Stomach smooth muscle (tissue), 2 donors: ENCODE measurements at regions not wholly inside any gene's neighbourhood (a gene's known extent, or its start where the extent isn't known, plus 50 kb on each side); places are given as distances from the start of the nearest gene placed in this dataset.

Experiments
- H3K27ac ChIP-seq: one replicate; pipeline ENCODE4 v1.7.0; 2013; ENCODE audit warnings: mild to moderate bottlenecking, low read length, inconsistent platforms
- H3K27me3 ChIP-seq, 2 donors: one replicate each; pipeline ENCODE4 v1.7.0; 2013; ENCODE audit warnings: low read length in 2 of 2; ENCODE audit not compliant: insufficient read depth in 2 of 2, control insufficient read depth in 1 of 2
- H3K36me3 ChIP-seq, 2 donors: one replicate each; pipeline ENCODE4 v1.7.0; 2013; ENCODE audit warnings: low read length in 2 of 2; ENCODE audit not compliant: control insufficient read depth in 2 of 2, insufficient read depth in 2 of 2
- H3K4me1 ChIP-seq: one replicate; pipeline ENCODE4 v1.7.0; 2013; ENCODE audit warnings: low read length; ENCODE audit not compliant: control insufficient read depth, insufficient read depth
- H3K4me3 ChIP-seq, 2 donors: one replicate each; pipeline ENCODE4 v1.7.0; 2013; ENCODE audit warnings: low read length in 2 of 2
- H3K9ac ChIP-seq, 2 donors: one replicate each; pipeline ENCODE4 v1.7.0; 2013; ENCODE audit warnings: low read length in 2 of 2, mild to moderate bottlenecking in 1 of 2
- H3K9me3 ChIP-seq, 2 donors: one replicate each; pipeline ENCODE4 v1.7.0; 2013; ENCODE audit warnings: low read length in 2 of 2; ENCODE audit not compliant: control insufficient read depth in 2 of 2
- donor health status: healthy.
- donor health status: Pancreatic carcinoma.

- no peak overlapping the region for H3K27ac ChIP-seq
- no peak overlapping the region for H3K9ac ChIP-seq
Observed at GRCh38 chr18:67651438-67651837, 134.9 kb upstream of the DSEL start.

DNA sequence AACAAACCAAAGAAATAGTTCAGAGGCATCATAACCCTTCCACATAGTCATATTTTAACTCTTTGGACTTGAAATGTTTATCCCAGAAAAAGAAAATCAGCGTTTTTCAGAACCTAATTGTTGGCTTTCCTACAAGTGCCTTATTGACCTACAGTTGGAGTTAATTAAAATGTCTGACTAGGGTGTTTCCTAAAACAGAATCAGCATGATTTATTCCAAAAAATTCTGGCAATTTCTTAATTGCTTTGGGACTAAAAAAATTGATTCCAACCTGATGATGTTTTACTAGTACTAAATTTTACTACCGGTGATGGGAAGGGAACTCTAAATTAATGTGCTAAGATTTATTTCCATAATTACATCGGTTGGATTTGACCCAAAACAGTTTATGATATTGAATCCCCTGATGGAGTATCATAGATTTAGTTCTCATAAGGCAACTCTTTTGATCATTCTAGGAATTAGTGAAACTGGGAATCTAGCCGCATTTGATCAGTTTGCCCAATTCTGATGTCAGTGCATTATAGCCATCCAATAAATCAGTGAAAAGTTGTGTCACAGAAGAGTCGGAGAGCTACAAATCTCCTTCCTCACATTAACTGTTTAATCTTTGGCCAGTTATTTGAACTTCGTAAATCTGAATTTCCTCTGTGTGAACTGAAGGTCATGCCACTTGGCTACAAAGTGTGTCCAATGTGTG, 134.3 kb upstream of the DSEL start:
- Histone ChIP-seq H3K27me3 (no peaks in the 10 kb centered on the region), H3K27ac (no peak overlapping the region), H3K9ac (no peak overlapping the region), H3K9me3 (no peaks in the 10 kb centered on the region), H3K4me1 (no peaks in the 10 kb centered on the region), H3K4me3 (no peak overlapping the region), H3K36me3 (no peaks in the 10 kb centered on the region)

More at GRCh38 chr18:67651438-67651837, 134.9 kb upstream of the DSEL start:
- no peaks in the 10 kb centered on the region for H3K4me1 ChIP-seq
- H3K9me3 ChIP-seq: no peaks in the 10 kb centered on the region
- no peak overlapping the region for H3K4me3 ChIP-seq
- H3K36me3 ChIP-seq: no peaks in the 10 kb centered on the region
- H3K27me3 ChIP-seq: no peaks in the 10 kb centered on the region

GRCh38 chr18:67646890-67647289, 130.4 kb upstream of the DSEL start:
- no peaks in the 10 kb centered on the region for H3K4me1 ChIP-seq
- H3K36me3 ChIP-seq: no peaks in the 10 kb centered on the region
- H3K27me3 ChIP-seq: no peaks in the 10 kb centered on the region
- no peaks in the 10 kb centered on the region for H3K9me3 ChIP-seq
- H3K4me3 ChIP-seq: no peak overlapping the region
- H3K27ac ChIP-seq: no peak overlapping the region
- no peak overlapping the region for H3K9ac ChIP-seq

GRCh38 chr18:67644226-67644625, 127.7 kb upstream of the DSEL start:
- H3K36me3 ChIP-seq: no peaks in the 10 kb centered on the region
- no peak overlapping the region for H3K4me3 ChIP-seq
- H3K9ac ChIP-seq: no peak overlapping the region
- H3K4me1 ChIP-seq: no peaks in the 10 kb centered on the region
- no peaks in the 10 kb centered on the region for H3K27me3 ChIP-seq
- no peak overlapping the region for H3K27ac ChIP-seq
- H3K9me3 ChIP-seq: no peaks in the 10 kb centered on the region

GRCh38 chr18:67639872-67640271, 123.4 kb upstream of the DSEL start:
- Histone ChIP-seq H3K4me1 (no peaks in the 10 kb centered on the region), H3K36me3 (no peaks in the 10 kb centered on the region), H3K4me3 (no peak overlapping the region), H3K27ac (no peak overlapping the region), H3K27me3 (no peaks in the 10 kb centered on the region), H3K9me3 (no peaks in the 10 kb centered on the region), H3K9ac (no peak overlapping the region)

DNA sequence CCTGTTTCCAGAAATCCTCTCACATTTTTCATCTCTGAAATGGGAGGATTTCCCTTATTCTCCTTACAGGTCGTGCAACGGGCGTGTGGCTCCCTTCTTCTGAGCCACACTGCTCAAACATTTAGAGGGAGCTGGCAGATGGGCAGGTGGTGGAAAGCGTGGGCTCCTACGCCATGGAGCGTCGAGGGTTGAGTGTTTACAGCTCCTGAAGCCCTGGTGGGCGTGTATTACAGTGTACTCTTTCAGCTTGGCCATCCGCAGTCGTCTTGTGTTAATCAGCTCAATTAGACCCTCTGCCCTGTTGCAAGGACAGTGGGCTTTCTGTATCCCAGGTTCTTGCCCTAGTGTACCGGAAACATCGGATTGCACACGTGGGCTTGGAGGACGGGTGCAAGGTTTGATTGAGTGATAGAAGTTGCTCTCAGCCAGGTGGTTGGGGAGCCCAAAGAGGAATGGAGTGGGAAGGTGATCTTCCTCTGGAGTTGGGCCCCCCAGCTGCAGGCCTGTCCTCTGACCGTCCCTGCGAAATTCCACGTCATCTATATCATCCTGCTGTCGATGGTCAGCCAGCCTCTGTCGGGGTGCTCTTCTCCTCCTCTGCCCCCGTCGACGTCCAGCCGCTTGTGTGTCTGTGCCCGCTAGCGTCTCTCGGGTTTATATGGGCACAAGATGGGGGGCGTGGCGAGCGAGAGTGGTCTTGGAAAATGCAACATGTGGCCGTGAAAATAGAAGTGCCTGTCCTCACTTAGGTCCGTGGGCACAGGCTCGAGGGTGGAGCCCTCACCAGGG, 120.3 kb upstream of the DSEL start:
- no peak overlapping the region for H3K27ac ChIP-seq
- no peaks in the 10 kb centered on the region for H3K9me3 ChIP-seq
- H3K27me3 ChIP-seq: no peaks in the 10 kb centered on the region
- H3K9ac ChIP-seq: no peak overlapping the region
- H3K4me1 ChIP-seq: no peaks in the 10 kb centered on the region
- no peak overlapping the region for H3K4me3 ChIP-seq
- H3K36me3 ChIP-seq: no peaks in the 10 kb centered on the region

- Histone ChIP-seq H3K4me3 (no peak overlapping the region), H3K4me1 (no peaks in the 10 kb centered on the region), H3K27me3 (no peaks in the 10 kb centered on the region), H3K9me3 (no peaks in the 10 kb centered on the region), H3K27ac (no peak overlapping the region), H3K9ac (no peak overlapping the region), H3K36me3 (no peaks in the 10 kb centered on the region)
Observed at GRCh38 chr18:67634631-67635338, 118.3 kb upstream of the DSEL start.

DNA sequence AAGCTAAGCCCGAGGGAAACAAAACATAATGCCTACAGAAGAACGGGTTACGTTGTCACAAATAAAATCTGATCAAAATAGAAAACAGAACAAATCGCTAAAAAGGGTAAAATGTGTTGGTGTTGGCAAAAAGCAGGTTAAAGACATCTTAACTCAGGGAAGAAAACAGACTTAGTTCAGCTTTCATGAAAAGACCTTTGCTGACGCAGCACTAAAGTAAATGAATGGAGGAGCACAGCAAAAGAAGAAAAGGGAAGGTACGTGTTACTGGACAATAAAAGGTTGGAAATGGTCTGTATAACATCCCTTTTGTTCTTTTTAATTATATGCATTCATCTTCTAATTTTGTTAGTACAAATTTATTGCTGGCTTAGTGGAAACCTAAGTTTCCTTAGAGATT, 117.4 kb upstream of the DSEL start:
- H3K27ac ChIP-seq: no peak overlapping the region
- H3K9me3 ChIP-seq: no peaks in the 10 kb centered on the region
- H3K4me3 ChIP-seq: no peak overlapping the region
- H3K9ac ChIP-seq: no peak overlapping the region
- no peaks in the 10 kb centered on the region for H3K4me1 ChIP-seq
- no peaks in the 10 kb centered on the region for H3K27me3 ChIP-seq
- H3K36me3 ChIP-seq: no peaks in the 10 kb centered on the region

DNA sequence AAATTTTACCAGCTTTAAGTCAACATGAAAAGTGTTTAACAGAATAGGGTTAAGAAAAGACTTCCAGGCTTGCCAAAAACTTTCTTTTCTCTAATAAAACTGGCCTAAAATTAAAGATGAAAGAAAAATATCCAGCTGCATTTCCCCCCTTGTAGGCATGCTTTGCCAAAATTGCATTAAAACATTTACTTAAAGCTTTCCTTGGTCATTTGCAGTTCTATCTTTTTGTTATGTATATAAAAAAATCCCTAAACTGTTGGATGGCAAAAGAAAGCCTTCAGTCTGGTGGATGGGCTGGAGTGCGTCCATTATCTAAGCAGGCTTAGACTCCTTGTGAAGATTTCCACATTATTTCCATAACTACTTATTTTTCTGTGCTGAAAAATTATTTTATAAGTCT, 105.4 kb upstream of the DSEL start:
- no peaks in the 10 kb centered on the region for H3K4me1 ChIP-seq
- H3K27ac ChIP-seq: no peak overlapping the region
- no peaks in the 10 kb centered on the region for H3K27me3 ChIP-seq
- no peaks in the 10 kb centered on the region for H3K36me3 ChIP-seq
- H3K9me3 ChIP-seq: no peaks in the 10 kb centered on the region
- H3K9ac ChIP-seq: no peak overlapping the region
- H3K4me3 ChIP-seq: no peak overlapping the region

GRCh38 chr18:67621049-67621713, 104.7 kb upstream of the DSEL start:
- no peak overlapping the region for H3K4me3 ChIP-seq
- H3K36me3 ChIP-seq: no peaks in the 10 kb centered on the region
- H3K27me3 ChIP-seq: no peaks in the 10 kb centered on the region
- H3K9ac ChIP-seq: no peak overlapping the region
- H3K27ac ChIP-seq: no peak overlapping the region
- H3K9me3 ChIP-seq: no peaks in the 10 kb centered on the region
- no peaks in the 10 kb centered on the region for H3K4me1 ChIP-seq
